ENCODE measurements at regions not wholly inside any gene's neighbourhood (a gene's known extent, or its start where the extent isn't known, plus 50 kb on each side); places are given as distances from the start of the nearest gene placed in this dataset.

GRCh38 chr4:26061248-26061986, 147.4 kb downstream of the SMIM20 start (continued):
- TF ChIP-seq SIX5 (IDR thresholded peaks at IDR 0.05; ENCODE audit: low read depth, low read length) (no peak), ZNF274 (IDR thresholded peaks at IDR 0.05; ENCODE audit: borderline replicate concordance, extremely low read depth, low read length) (no peak), MAFK (IDR thresholded peaks at IDR 0.05; ENCODE audit: low read depth, low read length) (no peak), GTF2F1 (IDR thresholded peaks at IDR 0.05; ENCODE audit: borderline replicate concordance, low read depth, low read length) (0 out of 2 replicates have a peak, but pooled peaks have one; percentile 46), YY1 (IDR thresholded peaks at IDR 0.05; ENCODE audit: low read depth, low read length) (0 out of 2 replicates have a peak, but pooled peaks have one; percentile 28), CTCF (IDR thresholded peaks at IDR 0.05; ENCODE audit: control extremely low read depth in 1 of 3, insufficient read depth in 1 of 3, low read depth in 1 of 3, low read length in 3 of 3) (peak; percentile 77 to 95 (median 81))

Measured in H1 (cell line).